ENCODE measurements at regions not wholly inside any gene's neighbourhood (a gene's known extent, or its start where the extent isn't known, plus 50 kb on each side); places are given as distances from the start of the nearest gene placed in this dataset.

- no peak overlapping the region for H3K4me3 ChIP-seq (replicated peaks; ENCODE audit: low read depth, low read length)
- no peak for DNase-seq (ENCODE audit: extremely low read depth, low read depth)
- no peak for TF ChIP-seq CTCF (IDR thresholded peaks at IDR 0.05; ENCODE audit: low read depth, low read length, missing control alignments)
Measured at GRCh38 chr1:69451196-69451595, 116.5 kb upstream of the LRRC7 start.

- H3K4me3 ChIP-seq (replicated peaks; ENCODE audit: low read depth, low read length): no peak overlapping the region
- no peak for DNase-seq (ENCODE audit: extremely low read depth, low read depth)
- no peak for TF ChIP-seq CTCF (IDR thresholded peaks at IDR 0.05; ENCODE audit: low read depth, low read length, missing control alignments)
Measured at GRCh38 chr1:69455718-69456117, 112.0 kb upstream of the LRRC7 start.

- DNase-seq (ENCODE audit: extremely low read depth, low read depth): no peak
- H3K4me3 ChIP-seq (replicated peaks; ENCODE audit: low read depth, low read length): no peak overlapping the region
- no peak for TF ChIP-seq CTCF (IDR thresholded peaks at IDR 0.05; ENCODE audit: low read depth, low read length, missing control alignments)
Measured at GRCh38 chr1:69459244-69459643, 108.5 kb upstream of the LRRC7 start.

GRCh38 chr1:69475021-69475420, 92.7 kb upstream of the LRRC7 start:
- no peak for TF ChIP-seq CTCF (IDR thresholded peaks at IDR 0.05; ENCODE audit: low read depth, low read length, missing control alignments)
- DNase-seq (ENCODE audit: extremely low read depth, low read depth): no peak
- no peak overlapping the region for H3K4me3 ChIP-seq (replicated peaks; ENCODE audit: low read depth, low read length)

GRCh38 chr1:69479734-69480133, 88.0 kb upstream of the LRRC7 start:
- no peak overlapping the region for H3K4me3 ChIP-seq (replicated peaks; ENCODE audit: low read depth, low read length)
- no peak for DNase-seq (ENCODE audit: extremely low read depth, low read depth)
- no peak for TF ChIP-seq CTCF (IDR thresholded peaks at IDR 0.05; ENCODE audit: low read depth, low read length, missing control alignments)

- no peak for DNase-seq (ENCODE audit: extremely low read depth, low read depth)
- no peak overlapping the region for H3K4me3 ChIP-seq (replicated peaks; ENCODE audit: low read depth, low read length)
- TF ChIP-seq CTCF (IDR thresholded peaks at IDR 0.05; ENCODE audit: low read depth, low read length, missing control alignments): no peak
Measured at GRCh38 chr1:69483246-69483645, 84.5 kb upstream of the LRRC7 start.

- TF ChIP-seq CTCF (IDR thresholded peaks at IDR 0.05; ENCODE audit: low read depth, low read length, missing control alignments): no peak
- no peak overlapping the region for H3K4me3 ChIP-seq (replicated peaks; ENCODE audit: low read depth, low read length)
- DNase-seq (ENCODE audit: extremely low read depth, low read depth): no peak
Measured at GRCh38 chr1:69485616-69486015, 82.1 kb upstream of the LRRC7 start.
